ENCODE measurements at regions not wholly inside any gene's neighbourhood (a gene's known extent, or its start where the extent isn't known, plus 50 kb on each side); places are given as distances from the start of the nearest gene placed in this dataset.

DNA sequence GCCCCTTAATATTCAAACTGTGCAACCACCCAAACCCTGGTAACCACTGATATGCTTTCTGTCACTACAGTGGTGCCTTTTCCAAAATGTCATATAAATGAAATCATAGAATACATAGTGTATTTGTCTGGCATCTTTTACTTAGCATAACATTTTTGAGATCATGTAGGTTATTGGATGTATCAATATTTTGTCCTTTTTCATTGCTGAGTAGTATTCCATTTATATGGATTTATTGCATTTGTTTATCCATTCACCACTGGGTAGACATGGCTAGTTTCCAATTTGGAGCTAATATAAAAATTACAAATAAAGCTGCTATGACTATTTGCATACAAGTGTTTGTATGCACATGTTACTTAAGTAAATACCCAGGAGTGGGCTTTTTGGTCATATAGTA, 121.6 kb downstream of the TMEM144 start:
- no peak for FAIRE-seq

DNA sequence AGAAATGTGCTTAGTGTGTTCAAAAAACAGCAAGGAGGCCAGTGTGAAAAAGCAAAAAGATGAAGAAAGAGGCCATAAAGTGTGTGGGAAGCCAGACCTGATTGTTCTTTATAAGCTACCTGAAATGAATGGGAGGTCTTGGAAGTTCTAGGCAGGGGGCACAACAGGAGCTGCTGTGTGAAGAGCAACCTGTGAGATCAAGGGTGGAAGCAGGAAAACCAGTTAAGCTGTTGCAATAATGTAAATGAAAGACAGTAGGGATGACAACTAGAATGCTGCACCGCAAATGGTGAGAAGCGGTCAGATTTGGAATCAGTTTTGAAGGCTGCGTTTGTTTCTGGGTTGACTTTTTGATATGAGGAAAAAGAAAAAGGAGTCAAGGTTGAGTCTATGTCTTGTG, 123.5 kb downstream of the TMEM144 start:
- H3K4me3 ChIP-seq = no peak overlapping the region
- H3K4me1 ChIP-seq (replicated peaks in 1 of 2; ENCODE audit: control insufficient read depth in 2 of 2, insufficient read depth in 2 of 2, low read length in 2 of 2) = no peaks in the 10 kb centered on the region
- WGBS (ENCODE audit: insufficient coverage, low coverage, missing lambda C conversion rate) = 22% methylated on average over 3 of the region's 3 CpGs
- H2AFZ ChIP-seq (ENCODE audit: low read depth, low read length) = no peak overlapping the region
- no peak overlapping the region for H3K9ac ChIP-seq (ENCODE audit: insufficient read depth in 1 of 2, low read depth in 2 of 2, low read length in 2 of 2)
- no peaks in the 10 kb centered on the region for H4K20me1 ChIP-seq (replicated peaks; ENCODE audit: control insufficient read depth, insufficient read depth, low read length)
- ATAC-seq = no peak
- ChIA-PET CTCF (ENCODE audit: low intra/inter-chr PET ratio) (no interaction called here), POLR2A (no interaction called here)
- no peak overlapping the region for H3K27ac ChIP-seq (ENCODE audit: extremely low read depth, low read depth, low read length)
- DNase-seq (ENCODE audit: extremely low read depth in 1 of 4, low spot score in 3 of 4) = no peak
- intact Hi-C loops (cut with micrococcal nuclease) = no loop called here
- FAIRE-seq = no peak
- no TSS peak for BruUV-seq (replicated peaks)
- TF ChIP-seq, protein P1, sequence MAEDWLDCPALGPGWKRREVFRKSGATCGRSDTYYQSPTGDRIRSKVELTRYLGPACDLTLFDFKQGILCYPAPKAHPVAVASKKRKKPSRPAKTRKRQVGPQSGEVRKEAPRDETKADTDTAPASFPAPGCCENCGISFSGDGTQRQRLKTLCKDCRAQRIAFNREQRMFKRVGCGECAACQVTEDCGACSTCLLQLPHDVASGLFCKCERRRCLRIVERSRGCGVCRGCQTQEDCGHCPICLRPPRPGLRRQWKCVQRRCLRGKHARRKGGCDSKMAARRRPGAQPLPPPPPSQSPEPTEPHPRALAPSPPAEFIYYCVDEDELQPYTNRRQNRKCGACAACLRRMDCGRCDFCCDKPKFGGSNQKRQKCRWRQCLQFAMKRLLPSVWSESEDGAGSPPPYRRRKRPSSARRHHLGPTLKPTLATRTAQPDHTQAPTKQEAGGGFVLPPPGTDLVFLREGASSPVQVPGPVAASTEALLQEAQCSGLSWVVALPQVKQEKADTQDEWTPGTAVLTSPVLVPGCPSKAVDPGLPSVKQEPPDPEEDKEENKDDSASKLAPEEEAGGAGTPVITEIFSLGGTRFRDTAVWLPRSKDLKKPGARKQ (CRISPR knock-in tag; IDR thresholded peaks at IDR 0.05) = no peak
- no peak for TF ChIP-seq SAFB (IDR thresholded peaks at IDR 0.05; ENCODE audit: borderline replicate concordance, low read depth, low read length)
- no peak for TF ChIP-seq NR2F6 (CRISPR knock-in tag; IDR thresholded peaks at IDR 0.05)
- TF ChIP-seq ZNF146 (CRISPR knock-in tag; IDR thresholded peaks at IDR 0.05; ENCODE audit: unreplicated experiment) = no peak
- no peak for TF ChIP-seq BHLHE40 (IDR thresholded peaks at IDR 0.05; ENCODE audit: low read length)
- TF ChIP-seq TRIM28 (IDR thresholded peaks at IDR 0.05) = no peak
- TF ChIP-seq PCBP1 (IDR thresholded peaks at IDR 0.05; ENCODE audit: low read depth, low read length, poor library complexity, severe bottlenecking) = no peak
- TF ChIP-seq CBFB (CRISPR knock-in tag; IDR thresholded peaks at IDR 0.05) = no peak
- TF ChIP-seq, protein P2, sequence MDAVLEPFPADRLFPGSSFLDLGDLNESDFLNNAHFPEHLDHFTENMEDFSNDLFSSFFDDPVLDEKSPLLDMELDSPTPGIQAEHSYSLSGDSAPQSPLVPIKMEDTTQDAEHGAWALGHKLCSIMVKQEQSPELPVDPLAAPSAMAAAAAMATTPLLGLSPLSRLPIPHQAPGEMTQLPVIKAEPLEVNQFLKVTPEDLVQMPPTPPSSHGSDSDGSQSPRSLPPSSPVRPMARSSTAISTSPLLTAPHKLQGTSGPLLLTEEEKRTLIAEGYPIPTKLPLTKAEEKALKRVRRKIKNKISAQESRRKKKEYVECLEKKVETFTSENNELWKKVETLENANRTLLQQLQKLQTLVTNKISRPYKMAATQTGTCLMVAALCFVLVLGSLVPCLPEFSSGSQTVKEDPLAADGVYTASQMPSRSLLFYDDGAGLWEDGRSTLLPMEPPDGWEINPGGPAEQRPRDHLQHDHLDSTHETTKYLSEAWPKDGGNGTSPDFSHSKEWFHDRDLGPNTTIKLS (IDR thresholded peaks at IDR 0.05; ENCODE audit: borderline replicate concordance, low read depth) = no peak
- no peak for TF ChIP-seq HMG20A (CRISPR knock-in tag; conservative IDR thresholded peaks at IDR 0.05)
- TF ChIP-seq ZNF121 (CRISPR knock-in tag; conservative IDR thresholded peaks at IDR 0.05) = no peak
- no peak for TF ChIP-seq ZNF780A (CRISPR knock-in tag; IDR thresholded peaks at IDR 0.05)
- no peaks in the 10 kb centered on the region for H3K79me2 ChIP-seq (ENCODE audit: control insufficient read depth, insufficient read depth, low read length)
- H3K27me3 ChIP-seq (ENCODE audit: control insufficient read depth in 2 of 2, insufficient read depth in 2 of 2, low read length in 2 of 2) = no peaks in the 10 kb centered on the region
- no peaks in the 10 kb centered on the region for H3K9me3 ChIP-seq (replicated peaks; ENCODE audit: control insufficient read depth, insufficient read depth, low read depth, low read length)
- H3K36me3 ChIP-seq (ENCODE audit: control insufficient read depth, insufficient read depth, low read length) = no peaks in the 10 kb centered on the region
- H3K4me2 ChIP-seq (ENCODE audit: insufficient read depth, low read length) = no peak overlapping the region
- in situ Hi-C loops (cut with MboI) = no loop called here
- no peaks in the 10 kb centered on the region for H3K9me1 ChIP-seq (ENCODE audit: control insufficient read depth, insufficient read depth, low read length)

More for the DNA sequence above, 121.6 kb downstream of the TMEM144 start:
- Histone ChIP-seq H3K4me1 (replicated peaks in 1 of 2; ENCODE audit: control insufficient read depth in 2 of 2, insufficient read depth in 2 of 2, low read length in 2 of 2) (no peaks in the 10 kb centered on the region), H3K27ac (ENCODE audit: extremely low read depth, low read depth, low read length) (no peak overlapping the region), H2AFZ (ENCODE audit: low read depth, low read length) (no peak overlapping the region), H3K36me3 (ENCODE audit: control insufficient read depth, insufficient read depth, low read length) (no peaks in the 10 kb centered on the region), H3K4me3 (no peak overlapping the region), H3K79me2 (ENCODE audit: control insufficient read depth, insufficient read depth, low read length) (no peaks in the 10 kb centered on the region), H3K27me3 (ENCODE audit: control insufficient read depth in 2 of 2, insufficient read depth in 2 of 2, low read length in 2 of 2) (no peaks in the 10 kb centered on the region), H3K9ac (ENCODE audit: insufficient read depth in 1 of 2, low read depth in 2 of 2, low read length in 2 of 2) (no peak overlapping the region), H3K9me1 (ENCODE audit: control insufficient read depth, insufficient read depth, low read length) (no peaks in the 10 kb centered on the region), H3K9me3 (replicated peaks; ENCODE audit: control insufficient read depth, insufficient read depth, low read depth, low read length) (no peaks in the 10 kb centered on the region), H3K4me2 (ENCODE audit: insufficient read depth, low read length) (no peak overlapping the region), H4K20me1 (replicated peaks; ENCODE audit: control insufficient read depth, insufficient read depth, low read length) (no peaks in the 10 kb centered on the region)
- in situ Hi-C loops (cut with MboI) (no loop called here), intact Hi-C loops (cut with micrococcal nuclease) (no loop called here)
- ChIA-PET CTCF (ENCODE audit: low intra/inter-chr PET ratio) (no interaction called here), POLR2A (no interaction called here)
- TF ChIP-seq ATF1 (CRISPR knock-in tag; IDR thresholded peaks at IDR 0.05) (no peak), ATF1 (tag; IDR thresholded peaks at IDR 0.05) (no peak), FOXP1 (CRISPR knock-in tag; IDR thresholded peaks at IDR 0.05) (no peak), ZNF146 (CRISPR knock-in tag; IDR thresholded peaks at IDR 0.05; ENCODE audit: unreplicated experiment) (peak; percentile 74), IRF2 (CRISPR knock-in tag; IDR thresholded peaks at IDR 0.05) (no peak), RBM25 (IDR thresholded peaks at IDR 0.05; ENCODE audit: low read depth, low read length, severe bottlenecking) (peak; percentile 83), ZNF586 (CRISPR knock-in tag; conservative IDR thresholded peaks at IDR 0.05) (no peak), KLF10 (CRISPR knock-in tag; IDR thresholded peaks at IDR 0.05) (no peak)
- no peak for DNase-seq (ENCODE audit: extremely low read depth in 1 of 4, low spot score in 3 of 4)
- BruUV-seq (replicated peaks) = no TSS peak
- ATAC-seq = no peak
